ENCODE measurements at regions not wholly inside any gene's neighbourhood (a gene's known extent, or its start where the extent isn't known, plus 50 kb on each side); places are given as distances from the start of the nearest gene placed in this dataset.

- TF ChIP-seq, protein P1, sequence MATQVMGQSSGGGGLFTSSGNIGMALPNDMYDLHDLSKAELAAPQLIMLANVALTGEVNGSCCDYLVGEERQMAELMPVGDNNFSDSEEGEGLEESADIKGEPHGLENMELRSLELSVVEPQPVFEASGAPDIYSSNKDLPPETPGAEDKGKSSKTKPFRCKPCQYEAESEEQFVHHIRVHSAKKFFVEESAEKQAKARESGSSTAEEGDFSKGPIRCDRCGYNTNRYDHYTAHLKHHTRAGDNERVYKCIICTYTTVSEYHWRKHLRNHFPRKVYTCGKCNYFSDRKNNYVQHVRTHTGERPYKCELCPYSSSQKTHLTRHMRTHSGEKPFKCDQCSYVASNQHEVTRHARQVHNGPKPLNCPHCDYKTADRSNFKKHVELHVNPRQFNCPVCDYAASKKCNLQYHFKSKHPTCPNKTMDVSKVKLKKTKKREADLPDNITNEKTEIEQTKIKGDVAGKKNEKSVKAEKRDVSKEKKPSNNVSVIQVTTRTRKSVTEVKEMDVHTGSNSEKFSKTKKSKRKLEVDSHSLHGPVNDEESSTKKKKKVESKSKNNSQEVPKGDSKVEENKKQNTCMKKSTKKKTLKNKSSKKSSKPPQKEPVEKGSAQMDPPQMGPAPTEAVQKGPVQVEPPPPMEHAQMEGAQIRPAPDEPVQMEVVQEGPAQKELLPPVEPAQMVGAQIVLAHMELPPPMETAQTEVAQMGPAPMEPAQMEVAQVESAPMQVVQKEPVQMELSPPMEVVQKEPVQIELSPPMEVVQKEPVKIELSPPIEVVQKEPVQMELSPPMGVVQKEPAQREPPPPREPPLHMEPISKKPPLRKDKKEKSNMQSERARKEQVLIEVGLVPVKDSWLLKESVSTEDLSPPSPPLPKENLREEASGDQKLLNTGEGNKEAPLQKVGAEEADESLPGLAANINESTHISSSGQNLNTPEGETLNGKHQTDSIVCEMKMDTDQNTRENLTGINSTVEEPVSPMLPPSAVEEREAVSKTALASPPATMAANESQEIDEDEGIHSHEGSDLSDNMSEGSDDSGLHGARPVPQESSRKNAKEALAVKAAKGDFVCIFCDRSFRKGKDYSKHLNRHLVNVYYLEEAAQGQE (IDR thresholded peaks at IDR 0.05; ENCODE audit: low read depth, low read length): no peak
- TF ChIP-seq MEF2A (IDR thresholded peaks at IDR 0.05; ENCODE audit: borderline replicate concordance, low read depth): no peak
- no peak for TF ChIP-seq MXI1 (IDR thresholded peaks at IDR 0.05; ENCODE audit: low read depth, low read length)
Measured at GRCh38 chr3:118369892-118370491, 664.7 kb downstream of the IGSF11 start (continued).

DNA sequence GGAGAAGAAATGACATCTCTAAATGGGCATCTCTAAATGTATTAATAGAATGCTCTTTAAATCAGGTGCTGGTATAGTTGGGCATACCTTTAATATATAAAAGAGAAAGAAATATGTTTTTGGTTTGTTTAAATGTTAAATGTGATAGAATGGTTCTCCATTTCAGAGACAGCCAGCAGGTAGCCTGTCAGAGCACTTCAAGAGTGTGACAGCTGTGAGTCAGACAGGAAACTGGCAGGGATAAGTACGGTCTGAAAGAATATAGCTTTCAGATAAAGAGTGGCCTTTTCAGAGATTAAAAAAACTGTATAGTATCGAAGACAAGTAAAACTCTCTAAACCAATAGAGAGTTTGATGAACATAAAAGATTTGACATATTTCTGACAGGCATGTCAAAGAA is 654.1 kb downstream of the IGSF11 start:
- WGBS (ENCODE audit: low lambda C conversion rate): 45% methylated on average over 2 of the region's 2 CpGs
- DNase-seq: no peak
- TF ChIP-seq FOXJ3 (CRISPR knock-in tag; IDR thresholded peaks at IDR 0.05) (no peak), JUND (IDR thresholded peaks at IDR 0.05) (no peak), RCOR1 (IDR thresholded peaks at IDR 0.05; ENCODE audit: low read length) (no peak), YY1 (IDR thresholded peaks at IDR 0.05; ENCODE audit: low read depth) (no peak), GABPA (IDR thresholded peaks at IDR 0.05; ENCODE audit: low read depth) (no peak), ZBTB33 (IDR thresholded peaks at IDR 0.05; ENCODE audit: borderline replicate concordance, low read depth) (no peak), SIN3A (IDR thresholded peaks at IDR 0.05; ENCODE audit: borderline replicate concordance, low read depth, low read length) (no peak)
- ChIA-PET POLR2A (no interaction called here), CTCF (no interaction called here)
- Histone ChIP-seq H3K4me3 (ENCODE audit: low read depth in 2 of 2, low read length in 1 of 2) (no peak overlapping the region), H3K4me2 (no peak overlapping the region), H3K36me3 (replicated peaks in 1 of 2; ENCODE audit: control insufficient read depth in 1 of 2, insufficient read depth in 2 of 2, low read length in 1 of 2) (no peaks in the 10 kb centered on the region), H3K79me2 (ENCODE audit: insufficient read depth) (no peaks in the 10 kb centered on the region), H3F3A (replicated peaks; ENCODE audit: insufficient read depth) (no peaks in the 10 kb centered on the region), H3K9me2 (no peaks in the 10 kb centered on the region), H3K27me3 (ENCODE audit: insufficient read depth) (no peaks in the 10 kb centered on the region), H3K27ac (ENCODE audit: low read depth in 2 of 2, low read length in 1 of 2) (no peak overlapping the region), H3K4me1 (ENCODE audit: control insufficient read depth in 1 of 2, insufficient read depth in 2 of 2, low read depth in 1 of 2, low read length in 1 of 2) (no peaks in the 10 kb centered on the region; a peak in 1 of 4 replicates), H3K9me3 (no peaks in the 10 kb centered on the region), H3K9ac (no peak overlapping the region), H2AFZ (ENCODE audit: low read depth) (no peak overlapping the region), H4K20me1 (ENCODE audit: insufficient read depth) (no peaks in the 10 kb centered on the region)

DNA sequence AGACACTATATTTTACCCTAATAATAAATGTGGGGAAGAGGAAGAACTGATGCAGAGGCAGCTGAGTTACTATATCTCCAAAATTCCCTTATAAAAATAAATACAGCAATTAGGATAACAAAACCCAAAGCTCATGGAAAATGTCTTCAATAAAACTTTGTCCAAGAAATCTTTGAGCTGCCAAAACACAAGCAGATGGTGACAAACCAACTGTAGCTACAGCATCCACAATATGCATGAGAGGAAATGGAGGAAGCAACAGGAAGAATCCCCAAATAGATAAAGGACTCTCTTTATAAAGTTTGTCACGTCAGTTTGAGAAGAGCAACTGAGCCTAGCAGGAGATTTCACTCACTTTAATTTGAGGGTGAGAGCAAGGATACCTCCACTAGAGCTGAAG is 638.2 kb downstream of the IGSF11 start:
- H2AFZ ChIP-seq (ENCODE audit: low read depth): 0 out of 2 replicates have a peak overlapping the region, but pooled peaks have one; percentile 29
- H3K4me1 ChIP-seq (ENCODE audit: control insufficient read depth in 1 of 2, insufficient read depth in 2 of 2, low read depth in 1 of 2, low read length in 1 of 2): no peaks in the 10 kb centered on the region
- no peak overlapping the region for H3K27ac ChIP-seq (ENCODE audit: low read depth in 2 of 2, low read length in 1 of 2)
- H3K9me3 ChIP-seq: no peaks in the 10 kb centered on the region
- CTCF ChIA-PET: no interaction called here
- H3K27me3 ChIP-seq (ENCODE audit: insufficient read depth): no peaks in the 10 kb centered on the region
- WGBS (ENCODE audit: low lambda C conversion rate): 42% methylated on average over 1 of the region's 1 CpG
- H3K9ac ChIP-seq: no peak overlapping the region
- no peak overlapping the region for H3K4me3 ChIP-seq (ENCODE audit: low read depth in 2 of 2, low read length in 1 of 2)
- no peaks in the 10 kb centered on the region for H3K9me2 ChIP-seq
- no peaks in the 10 kb centered on the region for H4K20me1 ChIP-seq (ENCODE audit: insufficient read depth)
- TF ChIP-seq TAF1 (IDR thresholded peaks at IDR 0.05; ENCODE audit: borderline replicate concordance, low read depth, low read length) (no peak), EZH2phosphoT487 (IDR thresholded peaks at IDR 0.05; ENCODE audit: borderline replicate concordance, low read depth) (no peak), GATA2 (CRISPR knock-in tag; IDR thresholded peaks at IDR 0.05) (no peak), TCF12 (IDR thresholded peaks at IDR 0.05) (no peak), CHD2 (IDR thresholded peaks at IDR 0.05; ENCODE audit: low read length, partially characterized antibody) (no peak), ELF1 (IDR thresholded peaks at IDR 0.05) (no peak), SIN3A (IDR thresholded peaks at IDR 0.05; ENCODE audit: borderline replicate concordance, low read depth, low read length) (no peak), NFIC (IDR thresholded peaks at IDR 0.05; ENCODE audit: borderline replicate concordance) (no peak), RXRA (IDR thresholded peaks at IDR 0.05; ENCODE audit: borderline replicate concordance, low read depth) (no peak)
- TF ChIP-seq, protein P2, sequence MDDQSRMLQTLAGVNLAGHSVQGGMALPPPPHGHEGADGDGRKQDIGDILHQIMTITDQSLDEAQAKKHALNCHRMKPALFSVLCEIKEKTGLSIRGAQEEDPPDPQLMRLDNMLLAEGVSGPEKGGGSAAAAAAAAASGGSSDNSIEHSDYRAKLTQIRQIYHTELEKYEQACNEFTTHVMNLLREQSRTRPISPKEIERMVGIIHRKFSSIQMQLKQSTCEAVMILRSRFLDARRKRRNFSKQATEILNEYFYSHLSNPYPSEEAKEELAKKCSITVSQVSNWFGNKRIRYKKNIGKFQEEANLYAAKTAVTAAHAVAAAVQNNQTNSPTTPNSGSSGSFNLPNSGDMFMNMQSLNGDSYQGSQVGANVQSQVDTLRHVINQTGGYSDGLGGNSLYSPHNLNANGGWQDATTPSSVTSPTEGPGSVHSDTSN (IDR thresholded peaks at IDR 0.05): no peak
- TF ChIP-seq, protein P3, sequence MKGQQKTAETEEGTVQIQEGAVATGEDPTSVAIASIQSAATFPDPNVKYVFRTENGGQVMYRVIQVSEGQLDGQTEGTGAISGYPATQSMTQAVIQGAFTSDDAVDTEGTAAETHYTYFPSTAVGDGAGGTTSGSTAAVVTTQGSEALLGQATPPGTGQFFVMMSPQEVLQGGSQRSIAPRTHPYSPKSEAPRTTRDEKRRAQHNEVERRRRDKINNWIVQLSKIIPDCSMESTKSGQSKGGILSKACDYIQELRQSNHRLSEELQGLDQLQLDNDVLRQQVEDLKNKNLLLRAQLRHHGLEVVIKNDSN (IDR thresholded peaks at IDR 0.05; ENCODE audit: borderline replicate concordance, low read depth): no peak
- DNase-seq: no peak
- H3K36me3 ChIP-seq (replicated peaks in 1 of 2; ENCODE audit: control insufficient read depth in 1 of 2, insufficient read depth in 2 of 2, low read length in 1 of 2): no peaks in the 10 kb centered on the region
- POLR2A ChIA-PET: no interaction called here
- no peak overlapping the region for H3K4me2 ChIP-seq
- H3K79me2 ChIP-seq (ENCODE audit: insufficient read depth): no peaks in the 10 kb centered on the region
- no peaks in the 10 kb centered on the region for H3F3A ChIP-seq (replicated peaks; ENCODE audit: insufficient read depth)
